ENCODE measurements at regions not wholly inside any gene's neighbourhood (a gene's known extent, or its start where the extent isn't known, plus 50 kb on each side); places are given as distances from the start of the nearest gene placed in this dataset.

GRCh38 chr20:63094767-63095499, 88.2 kb upstream of the BHLHE23 start:
- intact Hi-C loops (cut with micrococcal nuclease) (no loop called here), dilution Hi-C loops (cut with MboI; ENCODE audit: extremely low pct_ligation_motif_present, low sequenced_read_pairs) (no loop called here)
- Histone ChIP-seq H3K9ac (replicated peaks; ENCODE audit: extremely low read depth, insufficient read depth, low read length) (no peak overlapping the region), H2AFZ (ENCODE audit: low read depth, low read length) (no peak overlapping the region), H3K27me3 (ENCODE audit: control insufficient read depth in 2 of 2, insufficient read depth in 2 of 2, low read length in 2 of 2) (no peaks in the 10 kb centered on the region), H3K36me3 (ENCODE audit: control insufficient read depth in 2 of 2, extremely low read depth in 1 of 2, insufficient read depth in 2 of 2, low read length in 2 of 2) (no peaks in the 10 kb centered on the region), H3K4me3 (replicated peaks in 1 of 3; ENCODE audit: insufficient read depth in 1 of 3, low read depth in 1 of 3, low read length in 3 of 3) (no peak overlapping the region), H3K4me2 (ENCODE audit: insufficient read depth, low read length) (no peak overlapping the region), H3K27ac (ENCODE audit: insufficient read depth, low read depth, low read length) (no peak overlapping the region), H4K20me1 (replicated peaks; ENCODE audit: control insufficient read depth, extremely low read depth, insufficient read depth, low read length) (no peaks in the 10 kb centered on the region), H3K9me1 (replicated peaks; ENCODE audit: control insufficient read depth, extremely low read depth, insufficient read depth, low read length) (no peaks in the 10 kb centered on the region), H3K4me1 (ENCODE audit: control insufficient read depth, extremely low read depth, insufficient read depth, low read length) (no peaks in the 10 kb centered on the region), H3K9me3 (replicated peaks; ENCODE audit: control insufficient read depth, insufficient read depth, low read length) (no peaks in the 10 kb centered on the region), H3K79me2 (ENCODE audit: control insufficient read depth, insufficient read depth, low read length) (no peaks in the 10 kb centered on the region)
- CTCF ChIA-PET: no interaction called here
- no peak for DNase-seq (ENCODE audit: low read depth, low spot score)
- TF ChIP-seq POLR2AphosphoS5 (IDR thresholded peaks at IDR 0.05; ENCODE audit: insufficient read depth, low read depth, low read length): no peak
- TF ChIP-seq MYC (IDR thresholded peaks at IDR 0.05; ENCODE audit: low read depth, low read length): no peak
- TF ChIP-seq POLR2A (IDR thresholded peaks at IDR 0.05; ENCODE audit: low read depth, low read length): no peak
- no peak for TF ChIP-seq JUN (IDR thresholded peaks at IDR 0.05; ENCODE audit: borderline replicate concordance, insufficient read depth, insufficient read length, low read depth)
- TF ChIP-seq EZH2 (IDR thresholded peaks at IDR 0.05; ENCODE audit: borderline replicate concordance, low read depth, low read length, severe bottlenecking): no peak
- no peak for TF ChIP-seq FOS (IDR thresholded peaks at IDR 0.05; ENCODE audit: borderline replicate concordance, insufficient read depth, low read length)
- no peak for TF ChIP-seq GATA2 (IDR thresholded peaks at IDR 0.05; ENCODE audit: insufficient read depth, insufficient read length, low read depth, low read length)
- no peak for TF ChIP-seq MAX (IDR thresholded peaks at IDR 0.05; ENCODE audit: insufficient read depth, insufficient read length)
- no peak for TF ChIP-seq CTCF (IDR thresholded peaks at IDR 0.05; ENCODE audit: extremely low read depth in 1 of 2, insufficient read depth in 1 of 2, low read depth in 1 of 2, low read length in 2 of 2)
- POLR2A ChIA-PET: no interaction called here
- BruUV-seq (replicated peaks): no TSS peak
- FAIRE-seq: no peak
